NCI-H1436 (cell line): ENCODE measurements at regions not wholly inside any gene's neighbourhood (a gene's known extent, or its start where the extent isn't known, plus 50 kb on each side); places are given as distances from the start of the nearest gene placed in this dataset.

Source experiments
- DNase-seq: peaks from one replicate; lab custom pipeline; 2025; lab: John Stamatoyannopoulos, UW

DNA sequence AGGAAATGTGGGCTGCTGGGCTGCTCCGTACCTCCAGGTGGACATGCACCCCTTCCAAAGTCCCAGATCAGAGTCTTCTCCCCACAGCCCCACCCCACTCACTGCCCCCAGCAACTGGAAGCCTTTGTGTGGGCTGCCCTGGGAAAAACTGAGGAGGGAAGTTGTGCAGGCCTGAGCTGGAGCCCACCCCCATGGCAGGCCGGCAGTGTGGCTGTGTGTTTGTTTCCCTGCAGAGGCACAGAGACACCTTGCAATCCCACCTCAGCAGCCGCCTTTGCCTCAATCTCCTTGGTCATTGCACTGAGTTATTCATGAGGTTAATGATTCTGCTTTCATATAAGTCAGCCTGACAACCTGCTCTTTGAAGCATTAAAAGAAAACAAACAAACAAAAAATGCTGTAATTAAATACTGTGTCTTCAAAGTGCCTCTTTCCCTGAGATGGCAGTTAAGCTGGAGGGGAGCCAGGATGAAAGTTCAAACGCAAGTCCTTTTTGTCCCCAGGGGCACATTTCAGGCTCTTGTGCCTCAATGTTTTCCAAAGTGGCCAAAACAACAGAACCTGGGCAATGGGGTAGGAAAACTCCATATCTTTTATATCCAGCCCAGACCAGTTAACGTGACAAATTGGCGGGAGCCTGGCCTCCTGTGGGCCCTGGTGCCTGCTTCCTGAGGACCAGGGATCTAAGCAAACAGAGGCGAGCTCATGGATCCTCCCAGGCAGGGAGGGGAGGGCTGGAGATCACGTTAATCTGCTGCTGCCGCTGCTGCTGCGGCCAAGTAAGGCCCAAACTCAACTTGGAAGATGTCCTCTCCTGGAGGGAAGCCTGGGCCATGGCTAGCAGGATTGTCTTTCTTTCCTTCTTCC is 51.9 kb upstream of the TSPAN11 start:
- DNase-seq = peak; percentile 36

DNA sequence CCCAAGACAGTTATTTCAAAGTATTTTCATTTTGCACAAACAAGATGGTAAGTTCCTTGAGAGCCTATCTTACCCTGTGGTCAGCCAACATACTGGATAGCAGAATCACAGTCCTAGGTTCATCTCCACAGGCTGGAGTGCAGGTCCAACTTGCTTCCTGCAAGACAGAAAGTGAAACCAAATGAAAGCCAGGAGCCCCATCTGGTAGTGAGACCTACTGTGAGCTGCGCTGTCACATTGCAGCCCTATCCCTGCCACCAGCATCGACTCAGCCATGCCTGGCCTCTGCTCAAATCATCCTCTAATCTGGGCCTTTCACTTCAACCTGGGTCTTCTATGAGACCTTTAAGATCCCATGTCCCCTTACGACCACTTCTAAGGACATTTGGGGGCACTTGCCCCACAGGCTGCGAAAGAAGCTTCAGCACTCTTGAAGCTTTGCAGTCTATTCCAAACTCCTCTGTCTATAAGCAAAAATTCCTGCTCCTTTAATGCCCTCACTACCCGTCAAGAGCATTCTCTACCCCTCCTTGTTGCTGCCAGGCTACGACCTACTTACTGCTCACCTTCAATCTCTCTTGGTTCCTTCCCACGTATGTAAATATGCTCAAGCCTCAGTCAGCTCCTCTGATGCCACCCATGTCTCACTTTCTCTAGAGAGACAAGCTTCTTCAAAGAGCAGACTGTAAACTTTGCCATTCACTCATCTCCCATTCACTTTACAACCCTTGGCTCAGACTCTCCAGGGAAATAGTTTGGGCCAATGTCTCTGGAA is 55.9 kb upstream of the TSPAN11 start:
- no peak for DNase-seq

DNA sequence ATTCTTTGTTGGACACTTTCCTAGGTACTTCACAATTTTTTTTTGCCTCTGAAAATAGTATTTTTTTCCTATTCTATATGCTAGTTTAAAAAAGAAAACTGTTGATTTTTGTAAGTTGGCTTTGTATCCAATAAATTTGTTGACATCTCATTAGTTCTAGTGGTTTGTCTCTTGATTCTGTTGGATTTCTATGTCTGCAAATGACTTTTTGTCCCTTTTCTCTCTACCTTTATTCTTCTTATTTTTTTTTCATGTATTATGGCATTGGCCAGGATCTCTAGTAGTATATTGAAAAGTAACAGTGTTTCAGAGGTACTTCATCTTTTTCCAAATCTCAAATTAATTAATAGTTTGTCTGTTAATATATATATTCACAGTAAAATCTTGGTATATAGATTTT is 59.1 kb upstream of the TSPAN11 start:
- DNase-seq = no peak

DNA sequence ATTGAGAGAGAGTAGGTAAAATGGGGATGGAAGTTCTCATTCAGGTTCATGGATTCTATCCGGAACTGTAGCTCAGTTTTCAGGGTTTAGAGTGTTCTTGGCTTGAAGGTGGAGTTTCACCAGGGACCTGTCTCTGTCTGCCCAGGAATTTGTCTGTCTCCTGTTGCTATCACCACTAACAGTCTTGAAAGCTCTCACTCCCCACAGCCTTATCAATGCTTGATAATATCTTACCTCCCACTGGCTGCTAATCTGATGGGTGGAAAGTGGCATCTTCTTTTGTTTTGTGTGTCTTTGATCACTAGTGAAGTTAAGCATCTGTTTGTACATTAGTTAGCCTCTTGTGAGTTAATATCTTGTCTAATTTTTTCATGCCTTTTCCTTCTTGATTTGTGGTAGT is 60.3 kb upstream of the TSPAN11 start:
- no peak for DNase-seq

DNA sequence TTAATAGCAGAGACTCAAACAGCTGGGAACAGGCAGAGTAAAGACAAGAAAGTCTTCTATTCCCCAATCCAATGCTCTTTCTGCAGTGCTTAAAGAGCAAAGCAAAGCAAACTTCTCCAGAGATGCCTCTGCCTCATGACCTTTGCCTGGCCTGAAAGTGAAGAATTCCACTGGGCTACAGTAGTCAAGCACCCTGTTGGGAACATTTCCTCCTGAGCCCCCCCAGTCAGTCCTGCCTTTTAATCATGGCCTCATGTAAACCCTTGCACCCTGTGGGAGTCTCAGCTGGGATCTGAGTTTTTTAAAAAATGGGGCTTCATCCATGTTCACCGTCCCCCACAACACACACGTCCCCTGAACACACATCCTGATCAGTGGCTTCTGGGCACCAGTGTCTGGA is 62.7 kb upstream of the TSPAN11 start:
- no peak for DNase-seq

DNA sequence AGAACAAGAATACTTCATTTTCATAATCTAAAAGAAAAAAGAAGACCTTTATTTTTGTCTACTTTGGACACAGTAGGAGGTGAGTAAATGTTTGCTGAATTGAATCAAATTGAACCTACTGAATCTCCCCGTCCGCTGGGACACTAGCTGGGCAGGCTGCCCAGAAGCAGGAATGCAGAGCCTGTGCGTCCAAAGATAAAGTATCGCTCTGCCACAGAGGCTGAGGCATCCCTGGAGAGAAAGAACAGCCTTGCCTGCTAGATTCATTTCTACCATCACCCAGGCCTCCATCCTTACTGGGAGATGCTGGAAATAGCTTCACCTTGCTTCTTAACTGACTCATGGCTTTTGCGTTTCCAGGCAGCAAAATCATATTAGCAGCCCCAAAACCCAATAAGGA is 64.1 kb upstream of the TSPAN11 start:
- no peak for DNase-seq

DNA sequence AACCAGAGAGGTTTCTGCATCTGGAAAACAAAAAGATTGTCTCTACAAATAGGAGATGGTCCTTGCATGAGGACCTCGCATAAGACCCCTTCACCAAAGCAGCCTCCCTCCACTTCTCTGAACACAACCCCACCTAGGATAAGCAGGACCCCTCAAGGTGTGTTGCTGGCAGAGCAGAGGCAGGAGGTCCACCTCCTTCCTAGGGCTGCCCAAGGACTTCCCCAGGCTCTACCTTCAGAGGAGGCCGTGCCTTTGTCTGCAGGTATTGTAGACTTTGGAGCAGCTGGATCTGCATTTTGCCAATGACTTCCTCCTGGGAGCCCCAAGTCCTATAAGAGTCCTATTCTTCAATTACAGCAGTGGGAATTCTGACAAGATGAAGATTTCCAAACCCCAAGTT is 67.3 kb upstream of the TSPAN11 start:
- DNase-seq = no peak

DNA sequence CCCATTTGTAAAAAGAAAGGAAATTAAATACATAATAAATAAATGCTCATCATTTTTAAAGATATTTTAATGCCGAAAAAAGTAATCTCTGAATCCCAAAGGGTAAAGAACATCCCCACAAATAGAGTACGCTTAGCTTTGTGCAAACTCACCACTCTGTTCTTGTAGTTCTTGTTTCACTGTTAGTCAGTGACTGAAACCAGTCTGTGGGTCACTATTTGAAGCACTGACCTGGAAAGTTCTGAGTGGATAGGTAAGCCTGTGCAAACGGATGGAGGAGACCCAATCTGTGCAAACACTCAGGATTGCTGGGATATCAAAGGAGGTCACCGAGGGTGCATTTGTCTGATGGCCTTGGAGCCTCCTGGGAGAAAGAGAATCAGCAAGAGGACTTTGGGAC is 68.1 kb upstream of the TSPAN11 start:
- no peak for DNase-seq

DNA sequence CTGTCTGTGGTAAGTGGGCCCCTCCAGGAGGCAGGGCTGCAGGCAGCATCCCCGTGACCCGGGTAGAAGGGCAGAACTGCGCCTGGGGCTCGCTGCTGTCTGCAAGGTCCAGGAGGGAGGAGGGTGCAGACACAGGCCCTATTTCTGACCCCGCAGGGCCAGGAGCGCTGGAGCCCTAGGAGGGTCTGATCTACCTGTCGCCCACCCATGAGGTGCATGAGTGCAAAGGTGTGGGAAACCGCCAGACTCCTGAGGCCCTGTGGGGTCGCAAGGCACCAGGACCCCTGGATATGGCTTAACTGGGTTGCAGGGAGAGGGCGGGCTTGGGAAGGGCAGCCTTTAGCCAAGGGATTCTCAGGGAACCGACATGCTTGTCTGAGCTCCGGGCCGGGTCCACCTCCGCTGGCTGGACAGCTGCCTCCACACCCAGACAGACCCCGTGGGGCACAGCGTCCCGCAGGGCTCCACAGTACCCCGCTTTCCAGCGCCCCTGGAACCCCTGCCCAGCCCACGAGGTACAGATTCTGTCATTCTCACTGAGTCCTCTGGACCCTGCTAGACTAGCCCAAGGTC is 72.9 kb upstream of the TSPAN11 start:
- DNase-seq = no peak

DNA sequence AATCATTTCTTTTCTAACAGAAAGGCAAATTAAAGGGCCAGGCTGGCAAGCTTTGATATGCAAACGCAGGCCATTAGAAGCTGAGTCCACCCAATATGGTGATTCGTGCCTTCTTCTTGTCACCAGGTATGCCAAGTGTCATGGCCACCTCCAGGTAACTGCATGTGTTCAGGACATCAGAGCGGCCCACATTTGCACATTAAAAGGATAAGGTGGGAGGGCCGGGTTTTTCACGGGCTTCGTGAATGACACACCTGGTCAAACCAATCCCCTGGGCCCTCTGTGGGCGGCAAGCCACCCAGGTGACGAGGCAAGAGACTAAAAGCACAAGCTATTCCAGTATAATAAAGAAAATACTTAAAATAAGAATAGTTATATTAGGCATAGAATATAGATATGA is 75.9 kb upstream of the TSPAN11 start:
- no peak for DNase-seq

DNA sequence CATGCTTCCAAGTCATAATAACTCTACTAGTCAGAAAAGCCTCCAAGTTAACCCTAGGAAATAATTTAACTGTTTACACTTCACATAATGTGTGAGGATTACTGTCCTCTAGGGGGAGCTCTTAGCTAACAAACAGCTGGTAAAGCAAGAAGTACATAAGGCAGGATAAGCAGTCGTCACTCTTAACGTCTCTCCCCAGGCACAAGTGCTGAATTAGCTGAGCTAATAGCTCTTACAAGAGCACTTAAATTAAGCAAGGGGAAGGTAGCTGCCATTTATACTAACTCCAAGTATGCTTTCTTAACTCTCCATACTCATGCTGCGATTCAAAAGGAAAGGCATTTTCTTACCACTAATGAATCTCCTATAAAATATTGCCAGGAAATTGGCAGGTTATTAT is 79.3 kb upstream of the TSPAN11 start:
- DNase-seq = peak; percentile 61

DNA sequence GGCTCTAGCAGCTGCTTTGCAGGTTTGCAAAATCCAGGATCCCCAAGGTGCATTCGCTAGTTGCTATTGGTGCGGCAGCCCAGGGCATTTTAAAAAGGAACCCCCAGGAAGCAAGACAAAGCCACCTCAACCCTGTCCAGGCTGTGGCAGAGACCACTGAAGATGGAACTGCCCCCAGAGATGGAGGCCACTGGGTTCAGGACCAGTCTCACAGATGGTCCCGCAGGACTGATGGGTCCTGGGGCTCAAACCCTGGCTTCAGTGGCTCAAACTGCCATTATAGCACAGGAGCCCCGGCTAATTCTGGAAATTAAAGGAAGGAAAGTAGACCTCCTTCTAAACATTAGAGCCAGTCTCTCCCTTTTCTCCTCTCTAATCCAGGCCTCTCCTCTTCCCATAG is 79.8 kb upstream of the TSPAN11 start:
- DNase-seq = no peak

DNA sequence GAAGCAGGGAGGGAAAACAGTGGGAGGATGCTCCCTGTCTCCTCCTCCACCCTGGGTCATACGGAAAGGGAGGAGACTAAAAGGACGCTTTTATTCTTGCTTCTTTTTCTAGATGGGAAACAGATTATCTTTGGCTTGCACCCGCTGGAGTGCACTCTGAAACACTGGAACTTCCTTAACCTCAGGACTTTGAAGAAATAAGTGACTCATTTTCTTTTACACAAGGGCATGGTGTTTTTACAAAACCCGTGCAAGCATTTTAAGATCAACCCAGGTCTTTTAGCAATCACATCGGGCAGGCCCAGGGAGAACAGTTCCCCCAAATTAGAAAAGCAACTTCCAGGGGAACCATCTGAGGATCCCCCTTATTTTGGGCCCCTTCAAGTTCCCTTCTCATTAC is 80.9 kb upstream of the TSPAN11 start:
- DNase-seq = no peak

DNA sequence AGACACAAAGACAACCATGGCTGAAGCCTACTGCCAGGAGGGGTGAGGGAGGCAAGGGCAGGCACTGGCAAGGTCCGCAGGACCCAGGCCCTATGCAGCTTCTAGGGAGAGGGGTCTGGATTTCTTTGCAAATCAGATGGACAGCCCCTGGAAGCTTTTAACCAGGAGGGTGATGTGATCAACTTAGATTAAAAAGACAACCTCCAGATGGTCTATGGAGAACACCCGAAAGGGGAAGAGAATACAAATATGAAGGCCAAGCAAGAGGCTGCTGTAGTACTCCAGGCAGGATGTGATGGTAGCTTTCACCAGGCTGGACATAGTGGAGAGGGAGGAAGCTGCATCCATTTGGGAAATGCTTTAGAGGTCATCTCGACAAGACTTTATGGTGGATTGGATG is 83.3 kb upstream of the TSPAN11 start:
- DNase-seq = no peak

DNA sequence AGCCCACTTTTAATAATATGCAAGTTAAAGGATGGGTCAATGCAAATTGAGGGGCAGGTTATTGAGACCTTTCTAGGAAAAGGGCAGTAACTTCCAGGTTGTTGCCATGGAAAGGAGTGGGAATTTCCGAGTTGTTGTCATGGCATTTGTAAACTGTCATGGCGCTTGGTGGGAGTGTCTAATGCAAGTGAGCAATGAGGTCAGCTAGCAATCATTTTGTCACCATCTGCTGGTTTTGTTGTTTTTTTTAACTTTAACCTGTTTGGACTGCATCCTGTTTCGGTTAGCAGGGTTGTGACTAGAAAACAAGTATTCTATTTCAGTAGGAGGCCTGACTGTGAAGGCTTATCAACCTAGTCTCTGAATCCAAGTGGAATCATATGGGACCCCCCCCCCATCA is 85.8 kb upstream of the TSPAN11 start:
- no peak for DNase-seq

DNA sequence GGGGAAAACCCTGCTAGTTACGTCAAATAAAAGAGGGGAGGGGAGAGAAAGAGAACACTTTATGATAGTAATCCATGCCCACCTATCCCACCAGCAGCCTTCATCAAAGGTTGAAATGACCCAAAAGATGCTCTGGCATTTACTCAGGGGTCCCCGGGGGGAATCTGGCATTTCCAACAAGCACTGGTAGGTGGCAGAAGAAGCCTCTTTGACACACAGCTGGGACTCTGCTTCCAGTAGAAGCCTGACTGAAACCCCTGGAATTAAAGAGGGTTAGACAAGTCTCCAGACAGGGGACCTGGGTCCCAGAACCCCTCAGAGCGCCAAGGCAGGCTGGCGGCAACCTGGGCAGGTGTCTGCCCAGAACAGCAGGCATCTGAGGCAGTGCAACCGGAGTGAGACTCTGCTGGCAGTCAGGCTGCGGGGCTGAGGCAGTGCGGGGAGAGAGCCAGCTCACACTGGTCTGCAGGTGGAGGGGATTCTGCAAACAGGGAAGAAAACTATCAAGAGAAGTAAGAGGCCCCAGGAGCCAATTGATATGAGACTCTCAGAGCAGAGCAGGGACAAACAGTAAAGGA is 85.0 kb upstream of the CAPRIN2 start:
- DNase-seq = no peak

DNA sequence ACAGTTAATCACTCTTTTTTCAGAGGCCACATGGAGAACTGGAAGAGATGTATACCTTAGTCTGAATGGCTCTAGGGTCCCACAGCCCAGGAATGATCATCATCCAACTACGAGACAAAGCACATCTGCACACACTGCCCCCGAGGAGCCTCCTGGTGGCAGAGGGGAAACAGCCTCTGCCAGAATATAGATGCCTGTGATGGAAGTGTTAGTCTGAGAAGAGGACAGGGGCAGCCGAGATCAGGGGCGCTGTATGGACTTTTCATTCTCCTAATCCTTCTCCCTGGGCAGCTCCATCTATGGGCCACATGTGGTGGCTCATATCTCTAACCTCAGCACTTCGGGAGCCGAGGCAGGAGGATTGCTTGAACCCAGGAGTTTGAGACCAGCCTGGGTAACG is 82.8 kb upstream of the CAPRIN2 start:
- DNase-seq = no peak

DNA sequence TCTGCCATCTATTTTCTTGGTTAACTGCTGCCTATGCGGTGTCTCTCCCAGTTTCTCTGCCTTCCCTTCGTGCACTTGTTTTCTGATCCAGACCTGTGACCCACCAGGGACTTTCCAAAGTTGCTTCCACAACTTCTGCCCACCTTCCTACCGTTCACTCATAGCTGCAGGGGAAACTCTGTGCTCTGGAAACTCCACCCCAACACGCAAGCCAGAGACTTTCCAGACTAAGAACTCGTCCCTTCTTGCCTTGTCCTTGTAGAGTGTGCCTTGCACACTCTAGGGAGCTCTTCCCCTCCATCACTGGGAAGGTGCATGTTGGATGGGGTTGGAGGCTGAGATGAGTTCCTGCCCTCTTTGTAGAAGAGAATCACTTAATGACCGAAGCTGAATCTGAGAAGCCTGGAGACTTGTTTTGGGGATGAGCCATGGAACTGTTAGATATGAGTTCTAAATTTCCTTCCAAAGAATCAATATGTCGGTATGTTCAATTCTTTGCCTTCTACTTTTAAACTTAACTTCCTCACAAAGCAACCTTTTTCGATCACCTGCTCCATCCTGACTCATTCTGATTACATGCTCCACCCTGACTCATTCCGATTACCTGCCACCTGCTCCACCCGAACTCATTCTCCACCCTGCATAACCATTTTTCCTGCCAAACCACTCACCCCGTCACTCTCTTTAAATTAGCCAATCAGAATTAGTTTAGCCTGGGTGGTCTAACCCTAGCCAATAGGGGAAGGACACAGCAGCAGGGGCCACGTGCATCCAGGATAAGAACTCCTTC is 82.1 kb upstream of the CAPRIN2 start:
- no peak for DNase-seq

DNA sequence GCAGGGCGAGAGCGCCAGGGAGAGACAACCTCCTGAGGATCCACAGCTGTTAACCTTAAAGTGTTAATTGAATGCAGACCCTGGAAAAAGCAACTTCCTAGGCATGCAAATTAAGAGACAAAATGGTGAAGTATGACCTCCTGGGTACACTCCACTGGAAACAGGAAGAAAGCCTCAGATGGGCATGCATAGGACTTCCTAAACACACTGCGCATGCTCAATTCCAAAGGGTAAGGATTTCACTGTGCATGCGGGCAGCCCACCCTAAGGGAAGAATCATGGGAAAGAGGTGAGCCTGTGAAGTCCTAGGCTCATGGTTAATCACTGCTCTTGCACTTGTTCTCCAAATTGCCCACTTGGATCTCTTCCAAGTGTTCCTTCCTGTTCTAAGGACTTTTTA is 80.5 kb upstream of the CAPRIN2 start:
- no peak for DNase-seq

DNA sequence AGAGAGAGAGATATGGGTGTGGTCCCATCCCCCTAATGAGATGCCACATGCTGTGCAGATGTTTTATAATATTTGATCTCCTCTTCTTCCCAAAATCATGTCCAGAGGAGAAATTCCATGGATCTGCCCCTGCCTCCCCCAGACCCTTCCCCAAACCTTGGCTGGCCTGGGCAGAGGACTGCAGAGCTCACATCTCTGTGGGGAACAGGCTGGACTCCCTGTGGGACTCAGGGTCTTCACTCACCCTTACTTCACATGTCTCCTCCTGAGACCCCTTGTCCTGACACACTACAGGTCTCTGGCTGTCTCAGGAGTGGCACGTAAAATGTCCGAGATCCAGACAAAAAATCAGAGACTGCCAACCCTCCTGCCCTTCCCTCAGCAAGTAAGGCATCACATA is 76.0 kb upstream of the CAPRIN2 start:
- no peak for DNase-seq

DNA sequence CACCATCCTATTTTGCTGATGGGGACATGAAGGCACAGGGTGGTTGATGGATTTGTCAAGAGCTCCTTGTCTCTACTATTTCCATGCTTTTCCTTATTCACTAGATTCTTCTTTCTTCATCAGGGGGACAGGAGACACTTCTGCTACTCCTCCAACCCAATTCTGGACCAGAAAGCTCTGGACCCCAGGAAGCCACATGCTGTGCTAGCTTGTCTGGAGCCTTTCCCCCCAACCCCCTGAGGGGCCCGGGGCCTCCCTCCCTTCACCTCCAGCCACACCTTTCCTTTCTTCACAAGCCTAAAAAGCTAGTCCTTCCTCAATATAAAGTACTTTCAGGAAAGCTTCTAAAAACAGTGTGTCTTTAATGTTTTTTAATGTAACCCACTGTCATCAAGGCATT is 75.1 kb upstream of the CAPRIN2 start:
- DNase-seq = no peak

DNA sequence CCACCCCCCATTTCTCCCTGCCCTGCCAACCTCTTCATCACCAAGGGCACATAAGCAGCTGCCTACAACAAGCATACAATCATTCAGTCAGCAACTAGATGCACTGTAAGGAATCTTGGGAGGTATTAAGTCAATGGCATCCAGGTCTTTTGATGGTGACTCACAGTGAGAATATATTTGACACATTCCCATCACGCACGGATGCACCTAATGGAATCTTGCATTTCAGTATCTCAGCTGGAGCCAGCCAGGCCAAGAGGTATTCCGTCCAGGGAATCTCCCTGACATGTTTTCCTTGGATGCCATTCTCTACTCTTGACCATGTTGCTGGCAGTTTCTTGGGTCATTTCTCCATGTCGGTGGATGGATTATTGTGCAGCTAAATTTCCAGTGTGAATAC is 73.9 kb upstream of the CAPRIN2 start:
- no peak for DNase-seq
